DND-41 (cell line): ENCODE measurements at regions not wholly inside any gene's neighbourhood (a gene's known extent, or its start where the extent isn't known, plus 50 kb on each side); places are given as distances from the start of the nearest gene placed in this dataset.

Experiments used
- CTCF ChIP-seq: IDR thresholded peaks from 2 replicates; pipeline ENCODE4 v1.5.1; 2012; ENCODE audit warnings: borderline replicate concordance, low read length, moderate library complexity, mild to moderate bottlenecking; ENCODE audit not compliant: poor library complexity, severe bottlenecking; ENCODE audit errors: extremely low read depth
- EZH2 ChIP-seq: IDR thresholded peaks from 3 replicates; pipeline ENCODE4 v1.6.1; 2012; ENCODE audit warnings: borderline replicate concordance, low read depth, mild to moderate bottlenecking, moderate library complexity, low read length, inconsistent platforms; ENCODE audit not compliant: severe bottlenecking

DNA sequence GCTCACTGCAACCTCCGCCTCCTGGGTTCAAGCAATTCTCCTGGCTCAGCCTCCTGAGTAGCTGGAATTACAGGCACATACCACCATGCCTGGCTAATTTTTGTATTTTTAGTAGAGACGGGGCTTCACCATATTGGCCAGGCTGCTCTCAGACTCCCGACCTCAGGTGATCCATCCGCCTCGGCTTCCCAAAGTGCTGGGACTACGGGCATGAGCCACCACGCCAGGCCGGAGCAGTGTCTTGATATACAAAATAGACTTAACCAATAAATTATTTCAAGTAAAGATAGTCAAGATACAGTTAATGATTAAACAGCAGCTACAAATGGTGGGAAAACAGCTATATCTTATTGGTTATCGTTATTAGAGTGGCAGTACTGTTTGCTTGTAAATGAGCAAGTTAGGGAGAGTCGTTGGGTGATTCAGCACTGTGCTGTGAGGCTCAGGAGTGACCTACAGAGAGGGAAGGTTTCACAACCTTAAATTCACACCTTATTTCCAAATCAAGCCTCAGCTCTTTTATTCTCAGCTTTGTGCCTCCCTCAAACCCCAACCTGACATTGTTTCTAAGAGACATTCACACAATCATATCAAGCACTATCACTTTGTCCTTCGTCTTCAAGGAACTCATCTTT is 1128.4 kb upstream of the MAP3K7 start:
- no peak for TF ChIP-seq CTCF
- no peak for TF ChIP-seq EZH2
